Activated CD8-positive, alpha-beta T cell treated with anti-CD3 and anti-CD28 coated beads for 36 hours (primary cell): ENCODE measurements at regions not wholly inside any gene's neighbourhood (a gene's known extent, or its start where the extent isn't known, plus 50 kb on each side); places are given as distances from the start of the nearest gene placed in this dataset.

Experiments
- ATAC-seq: fragments of 200-7000 bp; cut with Tn5 transposase; one replicate; pipeline ENCODE4 v1.10.0; 2021; ENCODE audit warnings: mild to moderate bottlenecking, moderate library complexity
- CTCF ChIA-PET: fragments of 350-600 bp; sonication (Branson Sonifier 250); formaldehyde crosslinking; loops from one replicate; lab custom pipeline; 2021; ENCODE audit warnings: antibody characterized with exemption; lab: Charles Lee
- POLR2A ChIA-PET: fragments of 350-600 bp; sonication (Branson Sonifier 250); formaldehyde crosslinking; loops from one replicate; lab custom pipeline; 2021; ENCODE audit warnings: antibody characterized with exemption; lab: Charles Lee
- DNase-seq: peaks from one replicate; pipeline ENCODE4 v3.0.0-alpha.2; 2020
- H3K27ac Mint-ChIP-seq: one replicate; pipeline ENCODE4 v1.8.0; 2021; ENCODE audit warnings: mild to moderate bottlenecking, mixed read lengths
- H3K27me3 Mint-ChIP-seq: one replicate; pipeline ENCODE4 v1.8.0; 2021; ENCODE audit warnings: mixed read lengths
- H3K36me3 Mint-ChIP-seq: one replicate; pipeline ENCODE4 v1.8.0; 2021; ENCODE audit warnings: low read depth, mixed read lengths
- H3K4me1 Mint-ChIP-seq: one replicate; pipeline ENCODE4 v1.8.0; 2021; ENCODE audit warnings: low read depth, mixed read lengths
- H3K4me3 Mint-ChIP-seq: one replicate; pipeline ENCODE4 v1.8.0; 2021; ENCODE audit warnings: mild to moderate bottlenecking, moderate library complexity, mixed read lengths
- H3K9me3 Mint-ChIP-seq: one replicate; pipeline ENCODE4 v1.8.0; 2021; ENCODE audit warnings: mixed read lengths
- CTCF ChIP-seq: fragments of 200-600 bp; IDR thresholded peaks from one replicate; pipeline ENCODE4 v1.8.0; 2022; ENCODE audit warnings: antibody characterized with exemption, mild to moderate bottlenecking
- intact Hi-C: fragments of 100-400 bp; cut with micrococcal nuclease; formaldehyde crosslinking; loops from one replicate; pipeline ENCODE4 v1.10.0; 2022

GRCh38 chr1:82819234-82819633 lies 1018.5 kb downstream of the ADGRL2 start:
- peaks cover 5% of the 10 kb centered on the region for H3K4me1 Mint-ChIP-seq
- DNase-seq (peak; percentile 3), ATAC-seq (no peak)
- intact Hi-C loops = no loop called here
- TF ChIP-seq CTCF = no peak
- no peaks in the 10 kb centered on the region for H3K9me3 Mint-ChIP-seq
- no peak overlapping the region for H3K27ac Mint-ChIP-seq
- H3K4me3 Mint-ChIP-seq = no peak overlapping the region
- no peaks in the 10 kb centered on the region for H3K36me3 Mint-ChIP-seq
- CTCF ChIA-PET = no interaction called here
- POLR2A ChIA-PET = no interaction called here
- no peaks in the 10 kb centered on the region for H3K27me3 Mint-ChIP-seq

DNA sequence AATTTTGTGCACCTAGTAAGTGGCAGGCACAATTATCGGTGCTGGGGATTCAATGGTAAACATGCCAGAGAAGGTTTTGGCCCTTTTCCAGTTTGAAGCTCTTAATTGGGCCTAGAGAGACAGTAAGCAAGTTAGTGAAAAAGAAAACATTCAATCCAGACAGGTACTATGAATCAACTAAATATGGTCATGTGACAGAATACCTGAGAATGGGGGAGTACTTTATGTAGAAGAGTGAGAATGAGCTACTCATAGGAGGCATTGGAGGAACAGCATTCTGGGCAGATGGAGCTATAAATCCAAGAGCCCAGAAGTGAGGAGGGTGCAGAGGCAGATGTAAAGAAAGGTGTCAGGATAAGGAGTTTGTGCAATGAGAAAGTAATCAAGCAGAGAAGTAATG lies 1017.9 kb downstream of the ADGRL2 start:
- Mint-ChIP-seq H3K27me3 (no peaks in the 10 kb centered on the region), H3K4me3 (no peak overlapping the region), H3K36me3 (no peaks in the 10 kb centered on the region), H3K9me3 (no peaks in the 10 kb centered on the region), H3K27ac (no peak overlapping the region), H3K4me1 (peaks cover 5% of the 10 kb centered on the region)
- POLR2A ChIA-PET = no interaction called here
- TF ChIP-seq CTCF = no peak
- no peak for DNase-seq
- intact Hi-C loops = no loop called here
- ATAC-seq = no peak
- CTCF ChIA-PET = no interaction called here

GRCh38 chr1:82813386-82813785 lies 1012.7 kb downstream of the ADGRL2 start:
- ATAC-seq = no peak
- Mint-ChIP-seq H3K4me1 (no peaks in the 10 kb centered on the region), H3K27me3 (no peaks in the 10 kb centered on the region), H3K36me3 (no peaks in the 10 kb centered on the region), H3K9me3 (no peaks in the 10 kb centered on the region), H3K27ac (no peak overlapping the region), H3K4me3 (no peak overlapping the region)
- ChIA-PET POLR2A (no interaction called here), CTCF (no interaction called here)
- no peak for DNase-seq
- no peak for TF ChIP-seq CTCF
- intact Hi-C loops = no loop called here

DNA sequence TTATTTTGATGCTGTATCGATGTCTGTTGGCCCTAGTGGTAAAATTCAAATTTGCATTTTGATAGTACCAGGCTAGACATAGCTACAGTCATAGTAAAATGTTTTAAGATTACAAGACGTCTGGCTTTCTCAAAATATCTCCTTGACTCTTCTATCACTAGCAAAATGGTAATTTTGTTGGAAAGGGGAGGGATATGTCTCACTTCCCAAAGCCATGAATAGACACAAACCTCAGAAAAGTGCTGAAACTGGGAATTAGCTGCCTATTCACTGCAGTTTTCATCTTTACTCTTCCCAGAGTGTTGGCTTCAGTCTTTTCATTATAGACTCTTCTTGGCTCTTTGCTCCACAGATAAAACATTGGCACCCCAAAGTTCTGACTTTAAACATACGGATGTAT lies 1009.9 kb downstream of the ADGRL2 start:
- CTCF ChIA-PET = no interaction called here
- H3K9me3 Mint-ChIP-seq = no peaks in the 10 kb centered on the region
- H3K4me1 Mint-ChIP-seq = no peaks in the 10 kb centered on the region
- TF ChIP-seq CTCF = no peak
- no peak for ATAC-seq
- H3K4me3 Mint-ChIP-seq = no peak overlapping the region
- POLR2A ChIA-PET = no interaction called here
- intact Hi-C loops = no loop called here
- H3K27me3 Mint-ChIP-seq = no peaks in the 10 kb centered on the region
- H3K27ac Mint-ChIP-seq = no peak overlapping the region
- no peaks in the 10 kb centered on the region for H3K36me3 Mint-ChIP-seq
- DNase-seq = no peak

DNA sequence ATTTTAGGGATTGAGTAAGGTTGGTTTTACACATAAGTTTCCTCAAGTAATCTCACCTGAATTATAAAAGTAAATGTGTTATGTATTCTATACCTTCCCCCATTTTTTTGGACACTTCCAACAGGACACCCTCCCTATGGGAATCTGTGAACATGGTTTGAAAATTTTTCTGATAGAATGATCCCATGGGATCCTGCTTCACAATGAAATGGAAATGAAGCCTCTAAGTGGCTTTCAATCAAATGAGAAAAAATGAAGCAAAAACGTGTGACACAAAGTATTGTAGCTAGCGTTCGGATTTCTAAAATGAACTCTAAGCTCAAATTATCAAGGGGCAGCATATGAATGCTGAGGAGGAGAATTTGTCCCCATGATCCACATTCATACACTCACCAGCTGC lies 1006.8 kb downstream of the ADGRL2 start:
- Mint-ChIP-seq H3K4me1 (no peaks in the 10 kb centered on the region), H3K9me3 (no peaks in the 10 kb centered on the region), H3K27ac (no peak overlapping the region), H3K36me3 (no peaks in the 10 kb centered on the region), H3K27me3 (no peaks in the 10 kb centered on the region), H3K4me3 (no peak overlapping the region)
- intact Hi-C loops = no loop called here
- TF ChIP-seq CTCF = no peak
- CTCF ChIA-PET = no interaction called here
- POLR2A ChIA-PET = no interaction called here
- no peak for ATAC-seq
- DNase-seq = no peak
